SK-N-SH (cell line): ENCODE measurements at regions not wholly inside any gene's neighbourhood (a gene's known extent, or its start where the extent isn't known, plus 50 kb on each side); places are given as distances from the start of the nearest gene placed in this dataset.

Experiments
- CTCF ChIA-PET: fragments of 300-600, 350-600 bp; formaldehyde crosslinking; extraction: SDS; loops from one replicate; lab custom pipeline; 2021; lab: Yijun Ruan, JAX
- POLR2A ChIA-PET: fragments of 350-600 bp; sonication (Branson Sonifier 250); formaldehyde crosslinking; extraction: SDS; loops from one replicate; lab custom pipeline; 2020; ENCODE audit warnings: antibody characterized with exemption, inconsistent platforms; lab: Yijun Ruan, JAX
- DNase-seq: peaks from one replicate; pipeline ENCODE4 v3.0.0; 2012
- H2AFZ ChIP-seq: fragments of 200-600 bp; sonication (generic); 2 replicates; pipeline ENCODE4 v1.8.1; 2016; ENCODE audit warnings: antibody characterized with exemption, mild to moderate bottlenecking, low read depth
- H3F3A ChIP-seq: fragments of 200-600 bp; sonication (generic); replicated peaks from 2 replicates; pipeline ENCODE3; 2016; ENCODE audit warnings: antibody characterized with exemption, mild to moderate bottlenecking; ENCODE audit not compliant: insufficient read depth
- H3K27ac ChIP-seq, 2 experiments: fragments of 200-500 bp in 1 of 2; fragments of 200-600 bp in 1 of 2; sonication (Bioruptor generic) in 1 of 2; sonication (generic), shearing (Covaris generic) in 1 of 2; 2 replicates each; pipeline versions ENCODE4 v1.5.1 to v1.6.1; 2014 to 2016; ENCODE audit warnings: low read depth in 2 of 2, inconsistent platforms in 1 of 2, low read length in 1 of 2, mild to moderate bottlenecking in 1 of 2, mixed read lengths in 1 of 2
- H3K27me3 ChIP-seq: fragments of 200-600 bp; sonication (generic), shearing (Covaris generic); 2 replicates; pipeline ENCODE4 v1.6.1; 2016; ENCODE audit warnings: mixed run types; ENCODE audit not compliant: insufficient read depth
- H3K36me3 ChIP-seq, 2 experiments: fragments of 200-500 bp in 1 of 2; fragments of 200-600 bp in 1 of 2; sonication (Bioruptor generic) in 1 of 2; sonication (generic) in 1 of 2; replicated peaks in 1 of 2; 2 replicates each; pipeline versions ENCODE3 to v1.5.1; 2014 to 2016; ENCODE audit warnings: low read length in 1 of 2, mild to moderate bottlenecking in 1 of 2; ENCODE audit not compliant: insufficient read depth in 2 of 2, control insufficient read depth in 1 of 2
- H3K4me1 ChIP-seq, 2 experiments: fragments of 200-500 bp in 1 of 2; fragments of 200-600 bp in 1 of 2; sonication (Bioruptor generic) in 1 of 2; sonication (generic), shearing (Covaris generic) in 1 of 2; 2 replicates each; pipeline versions ENCODE4 v1.5.1 to v1.6.1; 2014 to 2016; ENCODE audit warnings: low read depth in 1 of 2, low read length in 1 of 2, mixed run types in 1 of 2; ENCODE audit not compliant: insufficient read depth in 2 of 2, control insufficient read depth in 1 of 2
- H3K4me2 ChIP-seq: fragments of 200-600 bp; sonication (generic), shearing (Covaris generic); 2 replicates; pipeline ENCODE4 v1.6.1; 2017; ENCODE audit warnings: mixed run types
- H3K4me3 ChIP-seq, 2 experiments: fragments of 200-500 bp in 1 of 2; fragments of 200-600 bp in 1 of 2; sonication (Bioruptor generic) in 1 of 2; sonication (generic), shearing (Covaris generic) in 1 of 2; 2 replicates each; pipeline versions ENCODE4 v1.5.1 to v1.8.1; 2014 to 2016; ENCODE audit warnings: low read depth in 2 of 2, inconsistent platforms in 1 of 2, low read length in 1 of 2, mild to moderate bottlenecking in 1 of 2, mixed read lengths in 1 of 2, moderate library complexity in 1 of 2
- H3K79me2 ChIP-seq: fragments of 200-600 bp; sonication (generic); 2 replicates; pipeline ENCODE4 v1.8.1; 2017; ENCODE audit warnings: mild to moderate bottlenecking; ENCODE audit not compliant: insufficient read depth
- H3K9ac ChIP-seq: fragments of 200-600 bp; sonication (generic); 2 replicates; pipeline ENCODE4 v1.6.1; 2017; ENCODE audit warnings: mixed run types
- H3K9me2 ChIP-seq: fragments of 200-600 bp; sonication (generic); 2 replicates; pipeline ENCODE4 v1.6.1; 2017; ENCODE audit warnings: mixed run types
- H3K9me3 ChIP-seq: fragments of 200-600 bp; sonication (generic); 2 replicates; pipeline ENCODE4 v1.6.1; 2017; ENCODE audit warnings: mixed run types, mild to moderate bottlenecking, moderate library complexity
- H4K20me1 ChIP-seq: fragments of 200-600 bp; sonication (generic); 2 replicates; pipeline ENCODE4 v1.6.1; 2017; ENCODE audit warnings: mild to moderate bottlenecking, mixed run types; ENCODE audit not compliant: insufficient read depth
- CHD2 ChIP-seq: fragments of 150-350 bp; IDR thresholded peaks from 2 replicates; pipeline ENCODE4 v1.6.1; 2018; ENCODE audit warnings: low read length; ENCODE audit not compliant: partially characterized antibody
- EZH2phosphoT487 ChIP-seq: fragments of 200-600 bp; sonication (generic); IDR thresholded peaks from 2 replicates; pipeline ENCODE4 v1.6.1; 2017; ENCODE audit warnings: low read depth, mixed run types, mild to moderate bottlenecking, antibody characterized with exemption, moderate library complexity, borderline replicate concordance
- FOXJ3 ChIP-seq: sonication (generic); formaldehyde crosslinking; IDR thresholded peaks from 2 replicates; pipeline ENCODE4 v1.5.1; 2020; ENCODE audit warnings: mild to moderate bottlenecking, missing genetic modification reagents
- GATA2 ChIP-seq: sonication (generic); formaldehyde crosslinking; IDR thresholded peaks from 2 replicates; pipeline ENCODE4 v1.5.0; 2020; ENCODE audit warnings: mild to moderate bottlenecking, missing genetic modification reagents
- IRF3 ChIP-seq: fragments of 150-350 bp; IDR thresholded peaks from 2 replicates; pipeline ENCODE4 v1.6.1; 2016; ENCODE audit warnings: mild to moderate bottlenecking, low read depth, low read length
- JUND ChIP-seq: IDR thresholded peaks from 2 replicates; pipeline ENCODE4 v1.4.0; 2012
- MAX ChIP-seq: IDR thresholded peaks from 2 replicates; pipeline ENCODE4 v1.4.0; 2012; ENCODE audit warnings: low read depth
- NFIC ChIP-seq: IDR thresholded peaks from 2 replicates; pipeline ENCODE4 v1.4.0; 2012; ENCODE audit warnings: borderline replicate concordance
- POLR2AphosphoS5 ChIP-seq: IDR thresholded peaks from 2 replicates; pipeline ENCODE4 v1.6.1; 2012; ENCODE audit warnings: low read depth, low read length
- RAD21 ChIP-seq: IDR thresholded peaks from 2 replicates; pipeline ENCODE4 v1.6.1; 2012; ENCODE audit warnings: mild to moderate bottlenecking, low read length
- REST ChIP-seq: IDR thresholded peaks from 2 replicates; pipeline ENCODE4 v1.6.1; 2012; ENCODE audit warnings: mild to moderate bottlenecking, low read depth, low read length, moderate library complexity
- RFX5 ChIP-seq: IDR thresholded peaks from 2 replicates; pipeline ENCODE4 v1.6.1; 2012; ENCODE audit warnings: mild to moderate bottlenecking, improper control_type of control experiment, low read length
- SMC3 ChIP-seq: IDR thresholded peaks from 2 replicates; pipeline ENCODE4 v1.6.1; 2012; ENCODE audit warnings: low read depth, low read length, improper control_type of control experiment
- TCF12 ChIP-seq: IDR thresholded peaks from 2 replicates; pipeline ENCODE4 v1.4.0; 2012
- TEAD4 ChIP-seq: IDR thresholded peaks from 2 replicates; pipeline ENCODE4 v1.4.0; 2012; ENCODE audit warnings: mild to moderate bottlenecking, borderline replicate concordance; ENCODE audit not compliant: insufficient read depth
- USF1 ChIP-seq: IDR thresholded peaks from 2 replicates; pipeline ENCODE4 v1.4.0; 2012; ENCODE audit warnings: low read depth, borderline replicate concordance
- USF2 ChIP-seq: fragments of 150-350 bp; IDR thresholded peaks from 2 replicates; pipeline ENCODE4 v1.6.1; 2017; ENCODE audit warnings: antibody characterized with exemption, low read length, low read depth, borderline replicate concordance
- YY1 ChIP-seq: IDR thresholded peaks from 2 replicates; pipeline ENCODE4 v1.4.0; 2012; ENCODE audit warnings: low read depth, mild to moderate bottlenecking
- WGBS: methylation state at CpG from one replicate; pipeline ENCODE4 v1.1.6; 2017; ENCODE audit warnings: low lambda C conversion rate; 5-methylcytosine and 5-hydroxymethylcytosine counted together

GRCh38 chr18:6566338-6566911 lies 151.7 kb upstream of the L3MBTL4 start:
- TF ChIP-seq RAD21 = no peak
- no peak for TF ChIP-seq YY1
- no peak for TF ChIP-seq TCF12
- TF ChIP-seq JUND = no peak
- TF ChIP-seq CHD2 = no peak
- TF ChIP-seq GATA2 = no peak
- no peak for TF ChIP-seq EZH2phosphoT487
- TF ChIP-seq USF2 = no peak
- no peak for TF ChIP-seq SMC3
- no peak for TF ChIP-seq REST
- TF ChIP-seq RFX5 = no peak
- no peak for TF ChIP-seq USF1
- TF ChIP-seq MAX = no peak
- no peak for TF ChIP-seq NFIC
- no peak for TF ChIP-seq FOXJ3 (CRISPR knock-in tag)
- no peak for TF ChIP-seq IRF3
- no peak for TF ChIP-seq POLR2AphosphoS5
- no peak for TF ChIP-seq TEAD4
- Histone ChIP-seq H3K79me2 (no peaks in the 10 kb centered on the region), H3K9me3 (no peaks in the 10 kb centered on the region), H3K9me2 (no peaks in the 10 kb centered on the region), H4K20me1 (no peaks in the 10 kb centered on the region), H3K36me3 (no peaks in the 10 kb centered on the region), H3K4me1 (peaks cover 0 to 3% of the 10 kb centered on the region in 2 experiments; a peak in 1 of 4 replicates), H2AFZ (no peak overlapping the region), H3K27me3 (no peaks in the 10 kb centered on the region), H3K4me2 (no peak overlapping the region), H3K4me3 (no peak overlapping the region), H3K27ac (no peak overlapping the region), H3K9ac (no peak overlapping the region), H3F3A (no peaks in the 10 kb centered on the region)
- ChIA-PET CTCF (no interaction called here), POLR2A (no interaction called here)
- WGBS = 71% methylated on average over 3 of the region's 3 CpGs
- DNase-seq = no peak
